Renal pelvis (tissue), 1 donor: ENCODE measurements at regions not wholly inside any gene's neighbourhood (a gene's known extent, or its start where the extent isn't known, plus 50 kb on each side); places are given as distances from the start of the nearest gene placed in this dataset.
A peak's percentile ranks its signal among the peaks of the same experiment; 100 is the strongest.

Experiments used
- DNase-seq: peaks from one replicate; pipeline ENCODE4 v3.0.0-alpha.2; 2013

GRCh38 chr6:79864421-79864820, 82.9 kb downstream of the ELOVL4 start:
- DNase-seq, result no peak

GRCh38 chr6:79864001-79864400, 83.4 kb downstream of the ELOVL4 start:
- DNase-seq, result no peak

- DNase-seq, result no peak
These were observed 83.8 kb downstream of the ELOVL4 start for GRCh38 chr6:79863566-79863965.

GRCh38 chr6:79862711-79863110, 84.6 kb downstream of the ELOVL4 start:
- DNase-seq, result no peak

GRCh38 chr6:79862126-79862525, 85.2 kb downstream of the ELOVL4 start:
- DNase-seq, result no peak

GRCh38 chr6:79861023-79861422, 86.3 kb downstream of the ELOVL4 start:
- no peak for DNase-seq

GRCh38 chr6:79847426-79847825, 99.9 kb downstream of the ELOVL4 start:
- no peak for DNase-seq

GRCh38 chr6:79842376-79843040, 104.8 kb downstream of the ELOVL4 start:
- DNase-seq, result no peak

GRCh38 chr6:79841577-79842375, 105.6 kb downstream of the ELOVL4 start:
- DNase-seq, result no peak

GRCh38 chr6:79838851-79839250, 108.5 kb downstream of the ELOVL4 start:
- DNase-seq, result no peak

- DNase-seq, result no peak
These were observed 113.4 kb downstream of the ELOVL4 start for GRCh38 chr6:79833964-79834284.

GRCh38 chr6:79833264-79833963, 113.9 kb downstream of the ELOVL4 start:
- DNase-seq, result no peak

- DNase-seq, result no peak
These were observed 114.6 kb downstream of the ELOVL4 start for GRCh38 chr6:79832723-79833122.

- no peak for DNase-seq
These were observed 123.2 kb downstream of the ELOVL4 start for GRCh38 chr6:79824202-79824601.

- DNase-seq, result no peak
These were observed 125.5 kb downstream of the ELOVL4 start for GRCh38 chr6:79821859-79822258.

- DNase-seq, result no peak
These were observed 128.9 kb downstream of the ELOVL4 start for GRCh38 chr6:79818471-79818870.

- DNase-seq, result no peak
These were observed 132.4 kb downstream of the ELOVL4 start for GRCh38 chr6:79814940-79815339.

GRCh38 chr6:79813854-79814709, 133.3 kb downstream of the ELOVL4 start:
- DNase-seq, result peak; percentile 63

GRCh38 chr6:79813143-79813850, 134.1 kb downstream of the ELOVL4 start:
- no peak for DNase-seq

- DNase-seq, result no peak
These were observed 135.2 kb downstream of the ELOVL4 start for GRCh38 chr6:79812195-79812594.

GRCh38 chr6:79810871-79811270, 136.5 kb downstream of the ELOVL4 start:
- DNase-seq, result no peak
